ENCODE measurements at regions not wholly inside any gene's neighbourhood (a gene's known extent, or its start where the extent isn't known, plus 50 kb on each side); places are given as distances from the start of the nearest gene placed in this dataset.

- TF ChIP-seq CTCF (conservative IDR thresholded peaks at IDR 0.05; ENCODE audit: low read depth, low read length) (no peak), EZH2 (IDR thresholded peaks at IDR 0.05; ENCODE audit: borderline replicate concordance, low read depth, low read length, poor library complexity, severe bottlenecking) (no peak)
Measured at GRCh38 chr5:85663708-85664031, 954.1 kb upstream of the COX7C start.

Measured in A673 (cell line).